Mesenchymal stem cell (in vitro differentiated cells and primary cell): ENCODE measurements at regions not wholly inside any gene's neighbourhood (a gene's known extent, or its start where the extent isn't known, plus 50 kb on each side); places are given as distances from the start of the nearest gene placed in this dataset.

Source experiments
- DNase-seq: peaks from one replicate; pipeline ENCODE4 v3.0.0-alpha.2; 2013
- H2AFZ ChIP-seq: one replicate; pipeline ENCODE4 v1.6.1; 2013; ENCODE audit warnings: low read depth, mild to moderate bottlenecking, control low read depth, inconsistent platforms, low read length, moderate library complexity
- H2AK5ac ChIP-seq: 2 replicates; pipeline ENCODE4 v1.6.1; 2013; ENCODE audit warnings: low read length, moderate library complexity, mild to moderate bottlenecking, inconsistent platforms; ENCODE audit not compliant: severe bottlenecking
- H2BK120ac ChIP-seq: one replicate; pipeline ENCODE4 v1.6.1; 2013; ENCODE audit warnings: low read depth, mild to moderate bottlenecking, inconsistent platforms, low read length, moderate library complexity
- H2BK12ac ChIP-seq, 2 experiments: one replicate each; pipeline ENCODE4 v1.6.1; 2013; ENCODE audit warnings: inconsistent platforms in 2 of 2, low read length in 2 of 2, mild to moderate bottlenecking in 2 of 2, moderate library complexity in 2 of 2, control low read depth in 1 of 2
- H2BK15ac ChIP-seq: one replicate; pipeline ENCODE4 v1.6.1; 2013; ENCODE audit warnings: mild to moderate bottlenecking, low read depth, inconsistent platforms; ENCODE audit not compliant: poor library complexity, severe bottlenecking
- H2BK5ac ChIP-seq: 2 replicates; pipeline ENCODE4 v1.6.1; 2013; ENCODE audit warnings: low read depth, mild to moderate bottlenecking, low read length, control low read depth, inconsistent platforms; ENCODE audit not compliant: poor library complexity, severe bottlenecking
- H3K14ac ChIP-seq, 2 experiments: one replicate each; pipeline ENCODE4 v1.6.1; 2013; ENCODE audit warnings: inconsistent platforms in 2 of 2, low read length in 2 of 2, control low read depth in 1 of 2, mild to moderate bottlenecking in 1 of 2, moderate library complexity in 1 of 2
- H3K18ac ChIP-seq, 2 experiments: one replicate each; pipeline ENCODE4 v1.6.1; 2013; ENCODE audit warnings: inconsistent platforms in 2 of 2, low read length in 2 of 2, control low read depth in 1 of 2, low read depth in 1 of 2, mild to moderate bottlenecking in 1 of 2
- H3K23ac ChIP-seq, 2 experiments: one replicate each; pipeline ENCODE4 v1.6.1; 2013; ENCODE audit warnings: inconsistent platforms in 2 of 2, low read length in 2 of 2, mild to moderate bottlenecking in 2 of 2, moderate library complexity in 2 of 2, control low read depth in 1 of 2
- H3K27ac ChIP-seq: 2 replicates; pipeline ENCODE4 v1.5.1; 2013; ENCODE audit warnings: mild to moderate bottlenecking, moderate library complexity, low read length, control low read depth, inconsistent platforms; ENCODE audit not compliant: poor library complexity, severe bottlenecking
- H3K27me3 ChIP-seq, 2 experiments: 2 replicates each; pipeline versions ENCODE4 v1.6.1 to v1.7.0; 2013; ENCODE audit warnings: low read length in 2 of 2, mild to moderate bottlenecking in 2 of 2, moderate library complexity in 2 of 2, control low read depth in 1 of 2, inconsistent platforms in 1 of 2; ENCODE audit not compliant: control insufficient read depth in 1 of 2, insufficient read depth in 1 of 2
- H3K36me3 ChIP-seq, 2 experiments: 2 replicates each; pipeline versions ENCODE4 v1.6.1 to v1.7.0; 2013; ENCODE audit warnings: low read length in 2 of 2, control low read depth in 1 of 2, inconsistent platforms in 1 of 2, low read depth in 1 of 2, mild to moderate bottlenecking in 1 of 2; ENCODE audit not compliant: insufficient read depth in 2 of 2, control insufficient read depth in 1 of 2
- H3K4ac ChIP-seq, 2 experiments: one replicate each; pipeline ENCODE4 v1.6.1; 2013; ENCODE audit warnings: inconsistent platforms in 2 of 2, low read length in 2 of 2, mild to moderate bottlenecking in 2 of 2, moderate library complexity in 2 of 2, control low read depth in 1 of 2, low read depth in 1 of 2
- H3K4me1 ChIP-seq: 2 replicates; pipeline ENCODE4 v1.6.1; 2013; ENCODE audit warnings: low read depth, low read length, control low read depth; ENCODE audit not compliant: control insufficient read depth, insufficient read depth
- H3K4me2 ChIP-seq: 2 replicates; pipeline ENCODE4 v1.6.1; 2013; ENCODE audit warnings: low read length, mild to moderate bottlenecking, inconsistent platforms; ENCODE audit not compliant: poor library complexity, severe bottlenecking
- H3K4me3 ChIP-seq, 2 experiments: 2 replicates each; pipeline versions ENCODE4 v1.5.1 to v1.7.0; 2013; ENCODE audit warnings: low read length in 2 of 2, mild to moderate bottlenecking in 2 of 2, control low read depth in 1 of 2, low read depth in 1 of 2; ENCODE audit not compliant: insufficient read depth in 1 of 2
- H3K79me1 ChIP-seq: replicated peaks from 2 replicates; pipeline ENCODE4 v1.6.1; 2013; ENCODE audit warnings: mild to moderate bottlenecking, control low read depth, low read length, inconsistent platforms; ENCODE audit not compliant: poor library complexity, severe bottlenecking
- H3K9ac ChIP-seq: 2 replicates; pipeline ENCODE4 v1.7.0; 2013; ENCODE audit warnings: mild to moderate bottlenecking, low read length, moderate library complexity
- H3K9me3 ChIP-seq: 2 replicates; pipeline ENCODE4 v1.7.0; 2013; ENCODE audit warnings: mild to moderate bottlenecking, low read length; ENCODE audit not compliant: control insufficient read depth
- H4K8ac ChIP-seq: one replicate; pipeline ENCODE4 v1.6.1; 2013; ENCODE audit warnings: inconsistent platforms, mild to moderate bottlenecking, low read length, moderate library complexity
- H4K91ac ChIP-seq: one replicate; pipeline ENCODE4 v1.6.1; 2013; ENCODE audit warnings: mild to moderate bottlenecking, low read length, inconsistent platforms
- whole genome bisulfite sequencing: methylation state at CpG from one replicate; pipeline ENCODE4 v1.1.7; 2013; ENCODE audit warnings: mixed read lengths; 5-methylcytosine and 5-hydroxymethylcytosine counted together

DNA sequence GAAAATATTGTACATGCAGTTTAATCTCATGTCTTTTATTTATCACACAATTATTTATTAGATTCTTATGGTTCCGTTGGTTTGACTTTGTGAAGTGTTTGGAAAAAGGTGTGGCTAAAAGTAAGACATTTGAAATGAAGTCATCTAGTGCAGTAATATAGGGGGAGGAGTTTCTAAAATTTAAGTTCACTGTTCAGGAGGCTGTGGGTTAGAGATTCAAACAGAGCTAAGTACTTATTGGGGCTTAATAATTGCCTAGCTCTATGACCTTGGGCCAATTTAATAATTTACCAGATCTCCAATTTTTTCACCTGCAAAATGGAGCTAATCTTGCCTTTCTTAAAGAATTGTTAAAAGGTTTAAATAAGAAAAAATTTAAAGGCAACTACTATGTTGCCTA is 144.6 kb downstream of the NDFIP2 start:
- no peak overlapping the region for H3K4me2 ChIP-seq
- H2BK120ac ChIP-seq: no peak overlapping the region
- no peak overlapping the region for H2AK5ac ChIP-seq
- no peaks in the 10 kb centered on the region for H3K27me3 ChIP-seq
- no peak overlapping the region for H3K27ac ChIP-seq
- no peak overlapping the region for H3K9ac ChIP-seq
- H2BK15ac ChIP-seq: no peak overlapping the region
- H3K14ac ChIP-seq: no peak overlapping the region
- H3K23ac ChIP-seq: no peak overlapping the region
- no peak overlapping the region for H4K91ac ChIP-seq
- no peak overlapping the region for H3K18ac ChIP-seq
- no peak overlapping the region for H2AFZ ChIP-seq
- no peaks in the 10 kb centered on the region for H3K4me1 ChIP-seq
- no peak overlapping the region for H2BK5ac ChIP-seq
- no peaks in the 10 kb centered on the region for H3K9me3 ChIP-seq
- no peak overlapping the region for H2BK12ac ChIP-seq
- DNase-seq: no peak
- H4K8ac ChIP-seq: no peak overlapping the region
- no peak overlapping the region for H3K4me3 ChIP-seq
- no peaks in the 10 kb centered on the region for H3K79me1 ChIP-seq
- 100% methylated on average over 1 of the region's 1 CpG for WGBS
- no peak overlapping the region for H3K4ac ChIP-seq
- H3K36me3 ChIP-seq: no peaks in the 10 kb centered on the region

DNA sequence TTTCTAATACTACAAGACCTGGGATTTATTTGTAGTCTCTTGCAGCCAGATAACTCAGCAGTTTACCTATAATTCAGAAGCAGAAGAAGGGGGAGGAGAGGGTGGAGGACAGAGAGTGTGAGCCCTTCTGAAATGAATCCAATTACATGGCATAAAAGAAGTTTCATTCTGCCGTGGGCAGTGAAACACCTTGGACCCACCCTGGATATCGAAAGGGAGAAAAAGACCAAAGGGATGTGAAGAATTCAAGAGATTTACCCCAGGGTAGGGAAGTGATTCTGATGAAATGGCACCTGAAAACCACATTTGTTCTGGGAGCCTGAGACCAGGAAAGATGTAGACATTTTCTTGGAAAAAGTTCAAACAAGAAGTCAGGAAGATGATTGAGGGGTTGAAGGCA is 140.9 kb downstream of the NDFIP2 start:
- H3K9me3 ChIP-seq: no peaks in the 10 kb centered on the region
- no peak overlapping the region for H2AFZ ChIP-seq

DNA sequence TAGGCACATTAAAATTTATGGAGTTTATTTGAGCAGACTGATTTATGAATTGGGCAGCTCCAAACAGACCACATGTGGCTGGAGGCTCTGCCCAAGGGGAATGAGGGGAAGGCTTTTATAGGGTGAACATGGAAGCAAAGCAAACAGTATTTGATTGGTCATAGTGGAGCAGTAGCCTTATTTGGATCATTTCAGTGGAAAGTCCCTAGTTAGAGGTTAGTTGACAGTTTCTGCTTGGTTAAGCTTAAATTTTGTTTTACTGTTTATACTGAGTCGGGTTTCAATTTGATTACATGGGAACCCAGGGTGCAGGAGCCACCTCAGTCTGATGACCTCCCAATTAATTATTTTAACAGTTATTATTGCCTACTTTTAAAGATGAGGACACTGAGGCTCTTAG is 140.5 kb downstream of the NDFIP2 start:
- Histone ChIP-seq H3K27me3 (no peaks in the 10 kb centered on the region), H3K9ac (no peak overlapping the region), H2BK5ac (no peak overlapping the region), H2BK120ac (no peak overlapping the region), H3K4me2 (no peak overlapping the region), H3K18ac (no peak overlapping the region), H2AK5ac (no peak overlapping the region), H3K36me3 (no peaks in the 10 kb centered on the region), H3K9me3 (no peaks in the 10 kb centered on the region), H3K4ac (no peak overlapping the region), H3K23ac (no peak overlapping the region), H4K8ac (no peak overlapping the region), H2AFZ (no peak overlapping the region), H3K14ac (no peak overlapping the region), H2BK12ac (no peak overlapping the region), H3K4me3 (no peak overlapping the region), H4K91ac (no peak overlapping the region), H3K27ac (no peak overlapping the region), H2BK15ac (no peak overlapping the region), H3K79me1 (no peaks in the 10 kb centered on the region), H3K4me1 (no peaks in the 10 kb centered on the region)
- DNase-seq: no peak
- WGBS: no CpG with 5 or more reads among the region's 1 CpG

More for the DNA sequence above, 140.9 kb downstream of the NDFIP2 start:
- Histone ChIP-seq H3K18ac (no peak overlapping the region), H2BK5ac (no peak overlapping the region), H3K4me1 (no peaks in the 10 kb centered on the region), H3K9ac (no peak overlapping the region), H3K27me3 (no peaks in the 10 kb centered on the region), H4K8ac (no peak overlapping the region), H3K79me1 (no peaks in the 10 kb centered on the region), H3K4ac (no peak overlapping the region), H2BK12ac (no peak overlapping the region), H3K27ac (no peak overlapping the region), H2BK120ac (no peak overlapping the region), H3K23ac (no peak overlapping the region), H3K14ac (no peak overlapping the region), H2BK15ac (no peak overlapping the region), H3K36me3 (no peaks in the 10 kb centered on the region), H2AK5ac (no peak overlapping the region), H3K4me2 (no peak overlapping the region), H4K91ac (no peak overlapping the region), H3K4me3 (no peak overlapping the region)
- no peak for DNase-seq
- WGBS: 95% methylated on average over 2 of the region's 2 CpGs

DNA sequence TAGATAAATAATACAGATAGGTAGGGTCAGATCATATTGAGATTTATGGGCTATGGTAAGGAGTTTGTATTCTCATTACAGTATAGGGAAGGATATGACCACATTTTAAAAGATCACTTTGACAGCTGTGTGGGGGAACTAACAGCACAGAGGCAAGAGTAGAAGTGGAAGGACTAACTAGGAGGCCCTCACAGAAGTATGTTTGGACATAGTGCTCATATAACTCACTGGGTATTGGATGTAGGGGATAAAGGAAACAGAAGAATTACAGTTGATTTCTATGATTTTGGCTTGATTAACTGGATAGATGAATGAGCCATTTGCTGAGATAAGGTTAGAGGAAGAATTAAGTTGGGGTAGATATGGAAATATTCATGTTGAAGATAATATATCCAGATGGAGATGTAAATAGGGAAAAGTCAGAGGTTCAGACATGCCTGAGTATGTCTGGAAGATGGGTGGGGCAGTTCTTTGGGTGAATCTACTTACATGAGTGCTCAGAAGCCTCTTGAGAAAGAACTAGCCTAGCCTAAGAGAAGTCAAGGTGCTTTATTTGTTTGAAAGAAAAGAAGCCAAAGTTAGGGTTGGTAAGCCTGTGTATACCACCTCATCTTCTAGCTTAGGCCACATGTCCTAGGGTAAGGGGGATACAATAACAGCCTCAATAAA is 133.4 kb downstream of the NDFIP2 start:
- Histone ChIP-seq H2AK5ac (no peak overlapping the region), H3K79me1 (no peaks in the 10 kb centered on the region), H3K18ac (no peak overlapping the region), H2BK12ac (no peak overlapping the region), H3K27ac (no peak overlapping the region), H3K9me3 (peaks cover 8% of the 10 kb centered on the region), H4K91ac (no peak overlapping the region), H2BK15ac (no peak overlapping the region), H4K8ac (no peak overlapping the region), H3K36me3 (no peaks in the 10 kb centered on the region), H3K14ac (no peak overlapping the region), H2BK120ac (no peak overlapping the region), H3K27me3 (no peaks in the 10 kb centered on the region), H3K4ac (no peak overlapping the region), H3K9ac (no peak overlapping the region), H3K4me2 (no peak overlapping the region), H3K4me3 (no peak overlapping the region), H3K4me1 (no peaks in the 10 kb centered on the region), H2BK5ac (no peak overlapping the region), H2AFZ (no peak overlapping the region), H3K23ac (no peak overlapping the region)
- DNase-seq: no peak
